Body of pancreas (tissue), 4 donors: ENCODE measurements at regions not wholly inside any gene's neighbourhood (a gene's known extent, or its start where the extent isn't known, plus 50 kb on each side); places are given as distances from the start of the nearest gene placed in this dataset.

Source experiments
- CTCF ChIP-seq, 7 experiments: fragments of 450-650 bp in 4 of 7; fragments of 200-600 bp in 3 of 7; sonication (generic) in 3 of 7; IDR thresholded peaks; one replicate each; pipeline ENCODE4 v1.5.1; 2016 to 2019; ENCODE audit warnings: antibody characterized with exemption in 7 of 7
- POLR2A ChIP-seq, 3 donors: fragments of 450-650 bp; IDR thresholded peaks; one replicate each; pipeline ENCODE4 v1.6.1; 2016; ENCODE audit warnings: antibody characterized with exemption in 3 of 3, mild to moderate bottlenecking in 2 of 3

GRCh38 chr11:30719371-30719770 is 133.2 kb upstream of the MPPED2 start:
- no peak for TF ChIP-seq CTCF (IDR thresholded peaks at IDR 0.05)
- no peak for TF ChIP-seq POLR2A (IDR thresholded peaks at IDR 0.05)
